Right cardiac atrium (tissue), 5 donors: ENCODE measurements at regions not wholly inside any gene's neighbourhood (a gene's known extent, or its start where the extent isn't known, plus 50 kb on each side); places are given as distances from the start of the nearest gene placed in this dataset.
"Not testable (repeated sequence)": the region's sequence is repeated elsewhere in the genome, so short reads cannot be mapped to it uniquely, and the experiment has no call there.

Experiments
- ATAC-seq, 2 donors: fragments of 200-7000 bp; cut with Tn5 transposase; one replicate each; pipeline versions ENCODE4 v1.8.0 to v1.9.1; 2020; ENCODE audit warnings: moderate library complexity in 2 of 2, mild to moderate bottlenecking in 1 of 2
- DNase-seq, 3 donors: peaks; one replicate each; pipeline ENCODE4 v3.0.0-alpha.2; 2020
- H3K27ac ChIP-seq: one replicate; pipeline ENCODE4 v1.5.1; 2013; ENCODE audit warnings: mild to moderate bottlenecking, low read length, control low read depth, moderate library complexity
- H3K27me3 ChIP-seq: one replicate; pipeline ENCODE4 v1.6.1; 2013; ENCODE audit not compliant: control insufficient read depth, insufficient read depth
- H3K4me1 ChIP-seq: one replicate; pipeline ENCODE4 v1.6.1; 2013; ENCODE audit warnings: low read length; ENCODE audit not compliant: control insufficient read depth, insufficient read depth
- H3K4me3 ChIP-seq: one replicate; pipeline ENCODE4 v1.5.1; 2013; ENCODE audit warnings: low read length, control low read depth
- H3K9me3 ChIP-seq: one replicate; pipeline ENCODE4 v1.6.1; 2013; ENCODE audit warnings: low read length; ENCODE audit not compliant: control insufficient read depth
- WGBS: extraction: QIAGEN DNeasy Blood & Tissue Kit; methylation state at CpG from one replicate; pipeline ENCODE4 v1.1.7; 2013; 5-methylcytosine and 5-hydroxymethylcytosine counted together
- intact Hi-C, 4 donors: fragments of 100-400 bp; cut with DNase I; formaldehyde crosslinking; loops; one replicate each; pipeline versions ENCODE4 v1.11.0 to v1.14.0; 2022 to 2023
- donor health status: healthy with polysubstance abuse.
- donor health status: DM: no; HTN: yes; CAD: no.
- donor health status: DM: no; HTN: no; CAD: no.
- donor health status: DM: no; HTN: yes; CAD: no; lungs with severe emphysema.
- donor health status: DM: yes; HTN: yes; CAD: no.

DNA sequence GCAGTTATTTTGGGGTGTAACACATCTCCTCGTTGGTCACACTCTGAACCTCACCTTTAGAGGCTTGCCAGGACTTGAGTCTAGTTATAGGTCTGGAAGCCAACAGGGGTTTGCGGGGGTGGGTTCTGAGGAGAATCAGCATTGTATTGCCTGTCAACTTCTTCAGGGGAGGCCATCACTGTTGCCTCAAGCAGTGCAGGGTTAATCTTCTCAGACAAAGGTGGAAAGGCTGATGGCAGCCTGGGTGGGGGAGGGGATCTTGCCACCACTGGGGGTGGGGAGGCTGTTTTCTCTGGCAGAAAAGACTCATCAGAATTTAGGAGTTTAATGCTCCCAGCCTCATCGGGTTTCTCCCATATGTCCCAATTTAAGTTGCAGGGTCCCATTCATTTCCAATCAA is 387.8 kb downstream of the PRR32 start:
- intact Hi-C loops: no loop called here
- no peaks in the 10 kb centered on the region for H3K4me1 ChIP-seq
- DNase-seq (no peak), ATAC-seq (no peak)
- no peaks in the 10 kb centered on the region for H3K27me3 ChIP-seq
- H3K9me3 ChIP-seq: no peaks in the 10 kb centered on the region
- H3K4me3 ChIP-seq: no peak overlapping the region
- WGBS: 80% methylated on average over 3 of the region's 3 CpGs
- H3K27ac ChIP-seq: no peak overlapping the region

DNA sequence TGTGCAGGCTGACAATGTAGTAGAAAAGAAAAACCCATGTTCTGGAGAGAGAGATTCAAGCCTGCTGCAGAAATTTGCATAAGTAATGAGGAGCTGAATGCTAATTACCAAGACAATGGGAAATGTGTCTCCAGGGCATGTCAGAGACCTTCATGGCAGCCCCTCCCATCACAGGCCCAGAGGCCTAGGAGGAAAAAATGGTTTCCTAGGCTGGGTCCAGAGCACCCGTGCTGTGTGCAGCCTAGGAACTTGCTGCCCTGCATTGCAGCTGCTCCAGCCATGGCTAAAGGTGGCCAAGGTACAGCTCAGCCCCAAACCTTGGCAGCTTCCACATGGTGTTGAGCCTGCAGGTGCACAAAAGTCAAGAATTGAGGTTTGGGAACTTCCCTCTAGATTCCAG is 402.3 kb downstream of the PRR32 start:
- DNase-seq, ATAC-seq, H3K27ac ChIP-seq, H3K4me1 ChIP-seq, intact Hi-C loops, H3K27me3 ChIP-seq, H3K4me3 ChIP-seq, H3K9me3 ChIP-seq: not testable (repeated sequence)
- WGBS: 64% methylated on average over 1 of the region's 1 CpG

DNA sequence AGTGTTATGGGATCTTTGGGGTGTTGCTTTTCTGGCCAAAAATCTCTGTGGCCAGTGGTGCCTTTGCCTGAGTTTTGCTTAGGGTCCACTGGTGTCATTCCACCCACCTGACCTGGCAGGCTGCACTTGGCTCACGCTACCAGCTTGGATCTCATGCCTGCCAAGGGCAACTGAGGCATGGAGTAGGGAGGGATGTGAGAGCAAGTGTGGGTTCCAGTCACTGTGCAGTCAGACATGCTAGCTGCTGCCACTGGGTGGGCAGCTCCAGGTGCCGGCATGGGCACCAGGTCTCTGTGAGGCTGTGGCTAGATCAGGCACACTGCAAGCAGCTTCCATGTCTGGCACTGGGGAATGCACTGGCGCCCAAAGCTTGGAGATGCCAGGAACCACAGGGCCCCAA is 424.1 kb downstream of the PRR32 start:
- 89% methylated on average over 3 of the region's 3 CpGs for WGBS
- ATAC-seq: no peak
- no peak overlapping the region for H3K27ac ChIP-seq

DNA sequence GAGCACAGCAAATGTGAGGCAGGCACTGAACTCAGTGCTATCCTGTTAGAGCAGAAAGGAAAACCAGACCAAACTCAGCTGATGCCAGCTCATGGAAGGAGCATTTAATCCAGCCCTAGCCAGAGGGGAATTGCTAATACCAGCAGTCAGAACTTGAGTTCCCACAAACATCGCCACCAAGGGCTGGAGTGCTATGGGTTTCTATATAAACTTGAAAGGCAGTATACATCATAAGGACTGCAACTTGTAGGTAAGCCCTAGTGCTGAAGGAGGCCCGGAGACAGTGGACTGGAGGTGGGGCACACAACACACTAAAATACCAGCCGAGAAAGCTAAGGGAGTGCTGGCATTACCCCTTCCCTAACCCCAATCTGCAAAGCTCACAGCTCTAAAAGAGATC is 440.2 kb downstream of the PRR32 start:
- 80% methylated on average over 3 of the region's 3 CpGs for WGBS
- DNase-seq: no peak
- no peaks in the 10 kb centered on the region for H3K4me1 ChIP-seq
- intact Hi-C loops: no loop called here
- no peaks in the 10 kb centered on the region for H3K9me3 ChIP-seq
- no peak for ATAC-seq
- no peaks in the 10 kb centered on the region for H3K27me3 ChIP-seq
- no peak overlapping the region for H3K4me3 ChIP-seq
- H3K27ac ChIP-seq: no peak overlapping the region

More for the DNA sequence above, 424.1 kb downstream of the PRR32 start:
- Histone ChIP-seq H3K27me3 (no peaks in the 10 kb centered on the region), H3K4me1 (no peaks in the 10 kb centered on the region), H3K9me3 (no peaks in the 10 kb centered on the region), H3K4me3 (no peak overlapping the region)
- no peak for DNase-seq
- intact Hi-C loops: no loop called here

DNA sequence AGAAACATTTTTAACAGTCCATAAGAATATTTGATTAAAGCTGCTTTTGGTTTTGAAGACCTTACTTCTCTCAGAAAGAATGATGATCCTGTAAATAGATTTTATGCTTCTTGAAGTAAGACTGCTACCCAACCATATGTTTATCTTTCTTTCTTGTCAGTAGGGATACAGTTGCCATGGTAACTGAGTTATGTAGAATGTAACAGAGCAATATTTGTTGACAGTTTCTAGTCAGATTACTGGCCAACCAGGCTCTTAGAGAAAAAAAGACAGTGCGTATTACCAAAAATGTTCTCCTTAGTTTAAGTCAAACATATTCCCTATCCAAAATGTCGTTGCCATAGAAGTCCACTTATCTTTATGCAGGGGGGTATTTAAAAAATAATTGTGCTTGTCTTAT is 456.8 kb downstream of the PRR32 start:
- Histone ChIP-seq H3K4me1 (no peaks in the 10 kb centered on the region), H3K4me3 (no peak overlapping the region), H3K27me3 (no peaks in the 10 kb centered on the region), H3K9me3 (no peaks in the 10 kb centered on the region), H3K27ac (no peak overlapping the region)
- ATAC-seq (no peak), DNase-seq (no peak)
- WGBS: 50% methylated on average over 2 of the region's 2 CpGs
- intact Hi-C loops: no loop called here

DNA sequence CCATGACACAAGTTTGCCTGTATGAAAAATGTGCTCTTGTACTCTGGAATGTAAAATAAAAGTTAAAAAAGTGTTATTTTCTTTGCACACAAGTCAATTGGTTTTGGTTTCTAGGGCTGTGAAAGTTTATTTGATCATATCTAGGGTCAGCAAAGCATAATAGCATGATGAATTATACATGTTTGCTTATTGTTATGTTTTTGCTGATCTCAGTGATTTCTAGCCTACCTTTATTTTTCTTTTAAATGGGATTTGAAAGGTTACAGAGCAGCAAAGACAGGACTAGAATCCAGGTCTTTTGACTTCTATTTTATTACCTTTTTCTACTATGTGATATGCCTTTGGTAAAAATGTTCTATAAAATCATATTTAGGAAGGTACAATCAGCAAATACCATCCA is 481.0 kb downstream of the PRR32 start:
- ATAC-seq (no peak), DNase-seq (no peak)
- H3K4me1 ChIP-seq: no peaks in the 10 kb centered on the region
- H3K27ac ChIP-seq: no peak overlapping the region
- intact Hi-C loops: no loop called here
- no peaks in the 10 kb centered on the region for H3K27me3 ChIP-seq
- H3K4me3 ChIP-seq: no peak overlapping the region
- no peaks in the 10 kb centered on the region for H3K9me3 ChIP-seq

DNA sequence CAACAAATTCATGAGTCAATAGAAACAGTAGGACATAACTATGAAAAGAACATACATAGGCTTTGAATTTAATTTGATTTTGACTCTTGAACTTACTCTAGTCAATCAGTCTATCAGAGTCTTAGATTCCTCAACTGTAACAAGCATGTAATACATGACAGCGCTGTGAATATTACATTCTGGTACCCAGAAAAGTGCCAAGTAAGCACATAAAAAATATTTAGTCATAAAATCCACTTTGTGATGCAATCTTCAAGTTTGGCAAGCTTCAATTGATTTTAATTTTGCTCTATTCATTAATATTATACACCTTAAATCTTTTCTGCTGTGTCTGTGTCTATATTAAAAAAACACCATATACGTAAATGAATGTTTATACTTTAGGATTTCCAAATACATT is 483.3 kb downstream of the PRR32 start:
- ATAC-seq (no peak), DNase-seq (no peak)
- 88% methylated on average over 2 of the region's 2 CpGs for WGBS
- no peak overlapping the region for H3K4me3 ChIP-seq
- H3K9me3 ChIP-seq: no peaks in the 10 kb centered on the region
- no peaks in the 10 kb centered on the region for H3K27me3 ChIP-seq
- H3K4me1 ChIP-seq: no peaks in the 10 kb centered on the region
- no peak overlapping the region for H3K27ac ChIP-seq
- intact Hi-C loops: no loop called here

DNA sequence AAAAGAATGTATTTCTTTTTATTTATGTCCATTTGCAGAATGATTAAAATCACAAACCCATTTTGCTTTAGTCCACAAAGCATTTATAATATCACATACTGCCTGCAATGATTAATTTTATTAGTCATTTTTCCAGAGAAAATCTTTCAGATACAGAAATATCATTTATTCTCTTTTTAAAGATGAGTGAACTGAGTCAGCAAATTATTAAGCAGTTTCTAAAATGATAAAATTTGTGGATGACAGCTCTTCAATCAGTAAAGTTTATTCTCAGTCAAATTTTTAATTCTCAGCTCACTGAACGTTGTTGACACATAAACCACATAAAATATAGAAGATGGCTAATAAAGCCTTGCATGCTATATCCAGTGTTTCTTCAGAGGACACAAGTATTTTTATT is 485.5 kb downstream of the PRR32 start:
- intact Hi-C loops: no loop called here
- Histone ChIP-seq H3K9me3 (no peaks in the 10 kb centered on the region), H3K4me3 (no peak overlapping the region), H3K27me3 (no peaks in the 10 kb centered on the region), H3K27ac (no peak overlapping the region), H3K4me1 (no peaks in the 10 kb centered on the region)
- 80% methylated on average over 1 of the region's 1 CpG for WGBS
- ATAC-seq (no peak), DNase-seq (no peak)

DNA sequence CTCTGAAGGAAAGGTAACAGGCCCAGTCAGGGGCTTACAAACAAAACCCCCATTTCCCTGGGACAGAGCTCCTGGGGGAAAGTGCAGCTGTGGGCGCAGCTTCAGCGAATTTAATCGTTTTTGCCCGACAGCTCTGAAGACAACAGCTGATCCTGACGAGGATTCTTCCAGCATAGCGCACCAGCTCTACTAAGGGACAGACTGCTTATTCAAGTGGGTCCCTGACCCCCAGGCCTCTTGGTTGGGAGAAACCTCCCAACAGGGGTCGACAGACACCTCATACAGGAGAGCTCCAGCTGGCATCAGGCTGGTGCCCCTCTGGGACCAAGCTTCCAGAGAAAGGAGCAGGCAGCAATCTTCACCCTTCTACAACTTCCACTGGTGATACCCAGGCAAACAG is 486.7 kb downstream of the PRR32 start:
- Histone ChIP-seq H3K9me3 (no peaks in the 10 kb centered on the region), H3K27me3 (no peaks in the 10 kb centered on the region), H3K4me1 (no peaks in the 10 kb centered on the region), H3K4me3 (no peak overlapping the region), H3K27ac (no peak overlapping the region)
- WGBS: 72% methylated on average over 7 of the region's 7 CpGs
- ATAC-seq (no peak), DNase-seq (no peak)
- intact Hi-C loops: no loop called here

DNA sequence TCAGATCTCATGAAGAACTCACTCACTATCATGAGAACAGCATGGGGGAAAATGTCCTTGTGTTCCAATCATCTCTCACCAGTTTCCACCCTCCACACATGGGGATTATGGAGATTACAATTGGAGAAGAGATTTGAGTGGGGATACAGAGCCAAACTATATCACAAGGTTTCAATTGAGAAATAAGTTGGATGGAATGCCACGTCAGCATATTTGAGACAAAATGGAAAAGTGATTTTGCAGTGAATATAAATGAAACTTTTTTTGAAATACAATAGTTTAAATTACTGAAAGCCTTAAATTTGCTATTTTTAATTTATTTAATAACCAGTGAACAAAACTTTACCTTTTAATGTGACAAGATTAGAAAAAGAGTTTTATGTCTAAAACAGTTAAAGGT is 494.1 kb downstream of the PRR32 start:
- intact Hi-C loops: no loop called here
- Histone ChIP-seq H3K9me3 (no peaks in the 10 kb centered on the region), H3K27ac (no peak overlapping the region), H3K27me3 (no peaks in the 10 kb centered on the region), H3K4me3 (no peak overlapping the region), H3K4me1 (no peaks in the 10 kb centered on the region)
- DNase-seq: no peak
- WGBS: 66% methylated on average over 1 of the region's 1 CpG
- no peak for ATAC-seq

DNA sequence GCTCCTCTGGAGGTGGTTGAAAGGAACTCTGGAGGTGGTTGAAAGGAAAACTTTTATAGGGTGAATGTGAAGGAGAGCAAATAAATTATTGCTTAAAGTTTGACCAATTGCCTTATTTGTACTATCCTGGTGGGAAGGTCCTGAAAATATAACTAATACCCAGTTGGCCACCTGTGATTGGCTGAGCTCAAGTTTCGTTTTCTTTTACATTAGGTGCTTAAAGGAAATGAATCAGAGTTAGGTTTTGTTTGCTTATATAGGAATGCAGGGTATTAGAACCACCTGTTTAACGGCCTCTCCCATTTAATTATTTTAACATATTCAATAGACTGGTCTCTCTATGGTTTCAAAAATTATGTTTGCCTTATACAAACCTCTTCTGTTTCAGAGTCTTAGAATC is 497.6 kb downstream of the PRR32 start:
- Histone ChIP-seq H3K27ac (no peak overlapping the region), H3K4me3 (no peak overlapping the region), H3K9me3 (no peaks in the 10 kb centered on the region), H3K4me1 (no peaks in the 10 kb centered on the region), H3K27me3 (no peaks in the 10 kb centered on the region)
- intact Hi-C loops: no loop called here
- DNase-seq (no peak), ATAC-seq (no peak)
- 65% methylated on average over 2 of the region's 2 CpGs for WGBS

DNA sequence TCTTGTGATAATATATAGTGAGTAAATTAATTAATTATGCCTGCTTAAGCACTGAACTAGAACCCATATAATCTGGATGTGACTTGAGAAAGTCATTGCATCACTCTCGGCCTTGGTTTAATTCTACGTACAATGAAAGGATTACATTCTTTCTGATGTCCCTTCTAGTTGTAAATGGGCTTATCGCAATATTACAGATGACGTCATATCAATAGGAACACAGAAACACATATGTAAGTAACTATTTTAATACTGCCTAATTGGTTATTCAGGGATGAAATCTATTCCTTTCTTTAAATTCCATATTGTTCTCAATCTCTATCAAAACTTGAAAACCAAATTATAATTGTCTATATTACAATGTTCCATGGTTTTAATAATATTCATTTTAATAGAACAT is 504.6 kb downstream of the PRR32 start:
- no peaks in the 10 kb centered on the region for H3K4me1 ChIP-seq
- DNase-seq (no peak), ATAC-seq (no peak)
- WGBS: 91% methylated on average over 4 of the region's 4 CpGs
- no peaks in the 10 kb centered on the region for H3K9me3 ChIP-seq
- intact Hi-C loops: no loop called here
- no peak overlapping the region for H3K27ac ChIP-seq
- H3K27me3 ChIP-seq: no peaks in the 10 kb centered on the region
- H3K4me3 ChIP-seq: no peak overlapping the region
